Activated B cell treated with CpG ODN at 0.5 μM for 24 hours (primary cell): ENCODE measurements at regions not wholly inside any gene's neighbourhood (a gene's known extent, or its start where the extent isn't known, plus 50 kb on each side); places are given as distances from the start of the nearest gene placed in this dataset.
A peak's percentile ranks its signal among the peaks of the same experiment; 100 is the strongest.

ENCODE experiments used
- ATAC-seq: fragments of 200-7000 bp; cut with Tn5 transposase; one replicate; pipeline ENCODE4 v1.10.0; 2021; ENCODE audit warnings: low read depth, mild to moderate bottlenecking, moderate library complexity
- CTCF ChIA-PET: fragments of 350-600 bp; sonication (Branson Sonifier 250); formaldehyde crosslinking; loops from one replicate; lab custom pipeline; 2021; ENCODE audit warnings: antibody characterized with exemption; lab: Charles Lee
- POLR2A ChIA-PET: fragments of 350-600 bp; sonication (Branson Sonifier 250); formaldehyde crosslinking; loops from one replicate; lab custom pipeline; 2021; ENCODE audit warnings: antibody characterized with exemption; lab: Charles Lee
- DNase-seq: peaks from one replicate; pipeline ENCODE4 v3.0.0; 2022
- H3K27ac Mint-ChIP-seq: one replicate; pipeline ENCODE4 v1.8.0; 2020; ENCODE audit warnings: mixed read lengths
- H3K27me3 Mint-ChIP-seq: one replicate; pipeline ENCODE4 v1.8.0; 2021; ENCODE audit warnings: mixed read lengths
- H3K36me3 Mint-ChIP-seq: one replicate; pipeline ENCODE4 v1.8.0; 2021; ENCODE audit warnings: low read depth, mixed read lengths
- H3K4me1 Mint-ChIP-seq: one replicate; pipeline ENCODE4 v1.8.0; 2021; ENCODE audit warnings: mixed read lengths
- H3K4me3 Mint-ChIP-seq: one replicate; pipeline ENCODE4 v1.8.0; 2020; ENCODE audit warnings: mild to moderate bottlenecking, mixed read lengths
- H3K9me3 Mint-ChIP-seq: one replicate; pipeline ENCODE4 v1.8.0; 2020; ENCODE audit warnings: mixed read lengths
- CTCF ChIP-seq: fragments of 200-600 bp; IDR thresholded peaks from one replicate; pipeline ENCODE4 v1.8.0; 2022; ENCODE audit warnings: antibody characterized with exemption, mild to moderate bottlenecking
- intact Hi-C: fragments of 100-400 bp; cut with micrococcal nuclease; formaldehyde crosslinking; loops from one replicate; pipeline ENCODE4 v1.15.1; 2024

- Mint-ChIP-seq H3K4me3 (peak within 1 kb of the TSS; percentile 95), H3K36me3 (peaks cover 10% of the 10 kb centered on the region), H3K27me3 (no peaks in the 10 kb centered on the region), H3K9me3 (no peaks in the 10 kb centered on the region), H3K4me1 (peaks cover 43% of the 10 kb centered on the region), H3K27ac (peak within 1 kb of the TSS; percentile 97)
- intact Hi-C loops, result loop anchor here (1.0 to 10.0 kb wide), 8 partner anchors 38 to 515 kb away; partner anchors contain the start of gene MAP3K9
- ChIA-PET CTCF (interaction anchor here (0.8 to 8.5 kb wide), 4 partner anchors 82 to 235 kb away, joined by 3 to 208 read pairs (median 8); no protein-coding TSS in a partner anchor), POLR2A (interaction anchor here (0.6 to 8.8 kb wide), 17 partner anchors 36 to 536 kb away, joined by 3 to 164 read pairs (median 5); no protein-coding TSS in a partner anchor)
- ATAC-seq, result peak; percentile 78
- no peak for TF ChIP-seq CTCF
- DNase-seq, result peak; percentile 90
Measured at GRCh38 chr14:71320107-71320733, 413.0 kb downstream of the PCNX1 start, which contains the start of gene SIPA1L1. TSS of gene SIPA1L1 (plus strand) at chr14:71320476.

- ATAC-seq, result peak; percentile 25
- H3K27ac Mint-ChIP-seq, result peak overlapping the region; percentile 97
- intact Hi-C loops, result loop anchor here (1.0 to 10.0 kb wide), 9 partner anchors 37 to 516 kb away; partner anchors contain the start of gene MAP3K9
- ChIA-PET POLR2A (interaction anchor here (0.5 to 8.8 kb wide), 28 partner anchors 25 to 536 kb away, joined by 3 to 164 read pairs (median 4); no protein-coding TSS in a partner anchor), CTCF (interaction anchor here (0.9 to 8.5 kb wide), 11 partner anchors 36 to 432 kb away, joined by 3 to 208 read pairs (median 5); no protein-coding TSS in a partner anchor)
- H3K27me3 Mint-ChIP-seq, result no peaks in the 10 kb centered on the region
- no peak for TF ChIP-seq CTCF
- peak; percentile 73 for DNase-seq
- no peaks in the 10 kb centered on the region for H3K9me3 Mint-ChIP-seq
- peaks cover 13% of the 10 kb centered on the region for H3K36me3 Mint-ChIP-seq
- peak overlapping the region; percentile 95 for H3K4me3 Mint-ChIP-seq
- peaks cover 50% of the 10 kb centered on the region for H3K4me1 Mint-ChIP-seq
Measured at GRCh38 chr14:71320734-71321573, 413.7 kb downstream of the PCNX1 start.

- intact Hi-C loops, result loop anchor here (1.0 to 10.0 kb wide), 7 partner anchors 82 to 517 kb away; partner anchors contain the start of gene MAP3K9
- Mint-ChIP-seq H3K27ac (peak overlapping the region; percentile 90), H3K9me3 (no peaks in the 10 kb centered on the region), H3K36me3 (peaks cover 13% of the 10 kb centered on the region), H3K27me3 (no peaks in the 10 kb centered on the region), H3K4me3 (peak overlapping the region; percentile 95), H3K4me1 (peaks cover 56% of the 10 kb centered on the region)
- POLR2A ChIA-PET, result interaction anchor here (0.6 to 8.8 kb wide), 24 partner anchors 11 to 354 kb away, joined by 3 to 164 read pairs (median 5); no protein-coding TSS in a partner anchor
- no peak for TF ChIP-seq CTCF
- DNase-seq (no peak), ATAC-seq (no peak)
- CTCF ChIA-PET, result interaction anchor here (0.9 to 8.5 kb wide), 13 partner anchors 35 to 431 kb away, joined by 3 to 208 read pairs (median 4); no protein-coding TSS in a partner anchor
Measured at GRCh38 chr14:71321574-71322315, 414.5 kb downstream of the PCNX1 start.

- no peaks in the 10 kb centered on the region for H3K9me3 Mint-ChIP-seq
- H3K4me1 Mint-ChIP-seq, result peaks cover 65% of the 10 kb centered on the region
- peak overlapping the region; percentile 90 for H3K27ac Mint-ChIP-seq
- ATAC-seq (no peak), DNase-seq (no peak)
- no peaks in the 10 kb centered on the region for H3K27me3 Mint-ChIP-seq
- TF ChIP-seq CTCF, result no peak
- peaks cover 13% of the 10 kb centered on the region for H3K36me3 Mint-ChIP-seq
- intact Hi-C loops, result loop anchor here (1.0 to 10.0 kb wide), 6 partner anchors 81 to 518 kb away; partner anchors contain the start of gene MAP3K9
- CTCF ChIA-PET, result interaction anchor here (0.9 to 8.5 kb wide), 8 partner anchors 33 to 430 kb away, joined by 3 to 208 read pairs (median 4); no protein-coding TSS in a partner anchor
- POLR2A ChIA-PET, result interaction anchor here (0.7 to 8.8 kb wide), 9 partner anchors 12 to 233 kb away, joined by 3 to 164 read pairs (median 6); no protein-coding TSS in a partner anchor
- H3K4me3 Mint-ChIP-seq, result peak overlapping the region; percentile 95
Measured at GRCh38 chr14:71322655-71323250, 415.5 kb downstream of the PCNX1 start.
